H9 (cell line): ENCODE measurements at regions not wholly inside any gene's neighbourhood (a gene's known extent, or its start where the extent isn't known, plus 50 kb on each side); places are given as distances from the start of the nearest gene placed in this dataset.
A peak's percentile ranks its signal among the peaks of the same experiment; 100 is the strongest.
"Not testable (repeated sequence)": the region's sequence is repeated elsewhere in the genome, so short reads cannot be mapped to it uniquely, and the experiment has no call there.

Experiments used
- DNase-seq: peaks from one replicate; pipeline ENCODE4 v3.0.0-alpha.2; 2017
- H2AFZ ChIP-seq: one replicate; pipeline ENCODE4 v1.6.1; 2013; ENCODE audit warnings: mild to moderate bottlenecking, low read length, control low read depth, moderate library complexity
- H2AK5ac ChIP-seq: 2 replicates; pipeline ENCODE4 v1.6.1; 2013; ENCODE audit warnings: low read length, control low read depth, mixed read lengths; ENCODE audit not compliant: insufficient read length
- H2BK120ac ChIP-seq: one replicate; pipeline ENCODE4 v1.6.1; 2013; ENCODE audit warnings: low read depth, mild to moderate bottlenecking, low read length, control low read depth, inconsistent platforms; ENCODE audit not compliant: poor library complexity, severe bottlenecking
- H2BK12ac ChIP-seq: 2 replicates; pipeline ENCODE4 v1.6.1; 2013; ENCODE audit warnings: low read length, control low read depth, mixed read lengths, low read depth; ENCODE audit not compliant: insufficient read length
- H2BK15ac ChIP-seq: 2 replicates; pipeline ENCODE4 v1.6.1; 2013; ENCODE audit warnings: low read depth, low read length, control low read depth
- H2BK20ac ChIP-seq: one replicate; pipeline ENCODE4 v1.6.1; 2013; ENCODE audit warnings: low read depth, mild to moderate bottlenecking, low read length, control low read depth, inconsistent platforms; ENCODE audit not compliant: poor library complexity, severe bottlenecking
- H2BK5ac ChIP-seq: 2 replicates; pipeline ENCODE4 v1.6.1; 2013; ENCODE audit warnings: low read length, control low read depth, mixed read lengths; ENCODE audit not compliant: insufficient read length
- H3K14ac ChIP-seq: 2 replicates; pipeline ENCODE4 v1.6.1; 2013; ENCODE audit warnings: low read length, control low read depth; ENCODE audit not compliant: insufficient read depth
- H3K18ac ChIP-seq: 2 replicates; pipeline ENCODE4 v1.6.1; 2013; ENCODE audit warnings: low read depth, mild to moderate bottlenecking, mixed read lengths, low read length, control low read depth; ENCODE audit not compliant: insufficient read length
- H3K23ac ChIP-seq: 2 replicates; pipeline ENCODE4 v1.6.1; 2013; ENCODE audit warnings: low read length, control low read depth, mixed read lengths, low read depth; ENCODE audit not compliant: insufficient read length
- H3K23me2 ChIP-seq: 2 replicates; pipeline ENCODE4 v1.6.1; 2013; ENCODE audit warnings: low read depth, mild to moderate bottlenecking, mixed read lengths, low read length, control low read depth; ENCODE audit not compliant: insufficient read length, poor library complexity, severe bottlenecking
- H3K27ac ChIP-seq: 2 replicates; pipeline ENCODE4 v1.5.1; 2013; ENCODE audit warnings: low read length, control low read depth, mixed read lengths, low read depth; ENCODE audit not compliant: insufficient read length
- H3K27me3 ChIP-seq: 2 replicates; pipeline ENCODE4 v1.6.1; 2013; ENCODE audit warnings: low read length, control low read depth, inconsistent platforms; ENCODE audit not compliant: insufficient read depth
- H3K4ac ChIP-seq: 2 replicates; pipeline ENCODE4 v1.6.1; 2013; ENCODE audit warnings: low read depth, mild to moderate bottlenecking, control low read depth, inconsistent platforms, low read length, moderate library complexity
- H3K4me1 ChIP-seq: 2 replicates; pipeline ENCODE4 v1.6.1; 2013; ENCODE audit warnings: low read length, control low read depth, inconsistent platforms; ENCODE audit not compliant: insufficient read depth
- H3K4me2 ChIP-seq: 2 replicates; pipeline ENCODE4 v1.6.1; 2013; ENCODE audit warnings: low read length, control low read depth, mixed read lengths; ENCODE audit not compliant: insufficient read length, insufficient read depth
- H3K56ac ChIP-seq: 2 replicates; pipeline ENCODE4 v1.6.1; 2013; ENCODE audit warnings: low read depth, mild to moderate bottlenecking, mixed read lengths, low read length, control low read depth; ENCODE audit not compliant: insufficient read length
- H3K79me1 ChIP-seq: 2 replicates; pipeline ENCODE4 v1.6.1; 2013; ENCODE audit warnings: low read depth, mild to moderate bottlenecking, moderate library complexity, low read length, control low read depth, inconsistent platforms; ENCODE audit not compliant: insufficient read depth, poor library complexity, severe bottlenecking
- H3K79me2 ChIP-seq: 2 replicates; pipeline ENCODE4 v1.6.1; 2013; ENCODE audit warnings: low read length, control low read depth, inconsistent platforms; ENCODE audit not compliant: insufficient read depth
- H3K9ac ChIP-seq: 2 replicates; pipeline ENCODE4 v1.6.1; 2013; ENCODE audit warnings: low read length, control low read depth, mixed read lengths; ENCODE audit not compliant: insufficient read length; ENCODE audit errors: extremely low read depth
- H3K9me3 ChIP-seq: one replicate; pipeline ENCODE4 v1.6.1; 2013; ENCODE audit warnings: low read depth, low read length, inconsistent platforms; ENCODE audit not compliant: control insufficient read depth
- H3T11ph ChIP-seq: one replicate; pipeline ENCODE4 v1.6.1; 2013; ENCODE audit warnings: mild to moderate bottlenecking, low read length, control low read depth, inconsistent platforms
- H4K20me1 ChIP-seq: one replicate; pipeline ENCODE4 v1.6.1; 2013; ENCODE audit not compliant: control insufficient read depth, insufficient read length, insufficient read depth
- H4K5ac ChIP-seq: 2 replicates; pipeline ENCODE4 v1.6.1; 2013; ENCODE audit warnings: low read depth, mild to moderate bottlenecking, mixed read lengths, low read length, control low read depth; ENCODE audit not compliant: insufficient read length
- H4K8ac ChIP-seq: replicated peaks from 2 replicates; pipeline ENCODE4 v1.6.1; 2013; ENCODE audit warnings: low read length, control low read depth, mixed read lengths, low read depth; ENCODE audit not compliant: insufficient read length
- H4K91ac ChIP-seq: 2 replicates; pipeline ENCODE4 v1.6.1; 2013; ENCODE audit warnings: low read depth, mild to moderate bottlenecking, moderate library complexity, mixed read lengths, low read length, control low read depth; ENCODE audit not compliant: insufficient read length
- H3K27ac Mint-ChIP-seq, 3 experiments: 2 replicates in 2 of 3; 3 replicates in 1 of 3; pipeline ENCODE4 v1.8.0; 2020 to 2021; ENCODE audit warnings: mixed read lengths in 3 of 3, mild to moderate bottlenecking in 1 of 3, moderate library complexity in 1 of 3
- H3K27me3 Mint-ChIP-seq: 2 replicates; pipeline ENCODE4 v1.8.0; 2021; ENCODE audit warnings: low read depth, mild to moderate bottlenecking, moderate library complexity, mixed read lengths
- H3K36me3 Mint-ChIP-seq, 3 experiments: 2 replicates in 2 of 3; 3 replicates in 1 of 3; pipeline ENCODE4 v1.8.0; 2020 to 2021; ENCODE audit warnings: low read depth in 3 of 3, mixed read lengths in 3 of 3; ENCODE audit not compliant: insufficient read depth in 1 of 3
- H3K4me1 Mint-ChIP-seq, 2 experiments: 2 replicates each; pipeline ENCODE4 v1.8.0; 2020; ENCODE audit warnings: mixed read lengths in 2 of 2
- H3K4me3 Mint-ChIP-seq, 2 experiments: 2 replicates in 1 of 2; 3 replicates in 1 of 2; pipeline ENCODE4 v1.8.0; 2020 to 2021; ENCODE audit warnings: mild to moderate bottlenecking in 2 of 2, mixed read lengths in 2 of 2, moderate library complexity in 1 of 2
- H3K9me3 Mint-ChIP-seq, 2 experiments: 2 replicates in 1 of 2; 3 replicates in 1 of 2; pipeline ENCODE4 v1.8.0; 2020; ENCODE audit warnings: mild to moderate bottlenecking in 2 of 2, mixed read lengths in 2 of 2, moderate library complexity in 1 of 2
- WGBS: extraction: QIAGEN DNeasy Blood & Tissue Kit; methylation state at CpG from one replicate; pipeline ENCODE4 v1.1.7; 2013; ENCODE audit warnings: missing lambda C conversion rate, low lambda C conversion rate, mixed read lengths; ENCODE audit not compliant: insufficient read length; ENCODE audit errors: extremely low coverage; 5-methylcytosine and 5-hydroxymethylcytosine counted together
- TF ChIP-seq, protein P1 (sequence below): fragments of 200-600 bp; sonication (generic); conservative IDR thresholded peaks from 3 replicates; pipeline ENCODE4 v1.8.0; 2021; ENCODE audit warnings: antibody characterized with exemption, mild to moderate bottlenecking

GRCh38 chr11:69205743-69206612 lies 50.2 kb downstream of the SMIM38 start:
- no peak overlapping the region for H4K5ac ChIP-seq
- H3K4me1 Mint-ChIP-seq, result peaks cover 0 to under 1% of the 10 kb centered on the region in 2 experiments; a peak in 1 of 4 replicates
- WGBS, result no CpG with 5 or more reads among the region's 28 CpGs
- H3K4me3 Mint-ChIP-seq, result no peak overlapping the region
- H3K9ac ChIP-seq, result no peak overlapping the region
- peaks cover 4% of the 10 kb centered on the region for H3K27me3 Mint-ChIP-seq
- no peak overlapping the region for H2BK5ac ChIP-seq
- peak overlapping the region in 1 of 3 experiments; percentile 74; a peak in 2 of 7 replicates for H3K27ac Mint-ChIP-seq
- H3T11ph ChIP-seq, result no peak overlapping the region
- no peaks in the 10 kb centered on the region for H4K20me1 ChIP-seq
- H2BK120ac ChIP-seq, result no peak overlapping the region
- H4K91ac ChIP-seq, result no peak overlapping the region
- H3K56ac ChIP-seq, result no peak overlapping the region
- H3K23me2 ChIP-seq, result no peaks in the 10 kb centered on the region
- no peak overlapping the region for H2BK15ac ChIP-seq
- no peak for DNase-seq
- H3K4me1 ChIP-seq, result no peaks in the 10 kb centered on the region
- H3K23ac ChIP-seq, result no peak overlapping the region
- no peak overlapping the region for H2AFZ ChIP-seq
- no peaks in the 10 kb centered on the region for H3K27me3 ChIP-seq
- no peaks in the 10 kb centered on the region for H3K79me2 ChIP-seq
- TF ChIP-seq, protein P1, sequence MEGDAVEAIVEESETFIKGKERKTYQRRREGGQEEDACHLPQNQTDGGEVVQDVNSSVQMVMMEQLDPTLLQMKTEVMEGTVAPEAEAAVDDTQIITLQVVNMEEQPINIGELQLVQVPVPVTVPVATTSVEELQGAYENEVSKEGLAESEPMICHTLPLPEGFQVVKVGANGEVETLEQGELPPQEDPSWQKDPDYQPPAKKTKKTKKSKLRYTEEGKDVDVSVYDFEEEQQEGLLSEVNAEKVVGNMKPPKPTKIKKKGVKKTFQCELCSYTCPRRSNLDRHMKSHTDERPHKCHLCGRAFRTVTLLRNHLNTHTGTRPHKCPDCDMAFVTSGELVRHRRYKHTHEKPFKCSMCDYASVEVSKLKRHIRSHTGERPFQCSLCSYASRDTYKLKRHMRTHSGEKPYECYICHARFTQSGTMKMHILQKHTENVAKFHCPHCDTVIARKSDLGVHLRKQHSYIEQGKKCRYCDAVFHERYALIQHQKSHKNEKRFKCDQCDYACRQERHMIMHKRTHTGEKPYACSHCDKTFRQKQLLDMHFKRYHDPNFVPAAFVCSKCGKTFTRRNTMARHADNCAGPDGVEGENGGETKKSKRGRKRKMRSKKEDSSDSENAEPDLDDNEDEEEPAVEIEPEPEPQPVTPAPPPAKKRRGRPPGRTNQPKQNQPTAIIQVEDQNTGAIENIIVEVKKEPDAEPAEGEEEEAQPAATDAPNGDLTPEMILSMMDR, result no peak
- no peak overlapping the region for H2BK20ac ChIP-seq
- H3K4me2 ChIP-seq, result no peak overlapping the region
- no peaks in the 10 kb centered on the region for H3K79me1 ChIP-seq
- H3K18ac ChIP-seq, result no peak overlapping the region
- H3K9me3 ChIP-seq, result no peaks in the 10 kb centered on the region
- H3K14ac ChIP-seq, result no peak overlapping the region
- H4K8ac ChIP-seq, result no peak overlapping the region
- H2AK5ac ChIP-seq, result no peak overlapping the region
- H3K27ac ChIP-seq, result no peak overlapping the region
- no peak overlapping the region for H3K4ac ChIP-seq
- no peaks in the 10 kb centered on the region; a peak in 2 of 5 replicates for H3K9me3 Mint-ChIP-seq
- H3K36me3 Mint-ChIP-seq, result no peaks in the 10 kb centered on the region; a peak in 1 of 7 replicates
- no peak overlapping the region for H2BK12ac ChIP-seq

DNA sequence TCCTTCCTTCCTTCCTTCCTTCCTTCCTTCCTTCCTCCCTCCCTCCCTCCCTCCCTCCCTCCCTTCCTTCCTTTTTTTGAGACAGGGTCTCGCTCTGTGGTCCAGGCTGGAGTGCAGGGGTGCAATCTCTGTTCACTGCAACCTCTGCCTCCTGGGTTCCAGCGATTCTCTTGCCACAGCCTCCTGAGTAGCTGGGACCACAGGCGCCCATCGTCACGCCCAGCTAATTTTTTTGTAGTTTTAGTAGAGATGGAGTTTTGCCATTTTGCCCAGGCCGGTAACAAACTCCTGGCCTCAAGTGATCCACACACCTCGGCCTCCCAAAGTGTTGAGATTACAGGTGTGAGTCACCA lies 50.9 kb downstream of the SMIM38 start:
- H3K56ac ChIP-seq, H3K9me3 Mint-ChIP-seq, H3K27ac Mint-ChIP-seq, H2BK120ac ChIP-seq, H3K36me3 Mint-ChIP-seq, H3K27me3 ChIP-seq, H2AK5ac ChIP-seq, H3K4me3 Mint-ChIP-seq, H3K9ac ChIP-seq, H4K20me1 ChIP-seq, H3K79me1 ChIP-seq, H3K27ac ChIP-seq, H2BK12ac ChIP-seq, H2AFZ ChIP-seq, H2BK5ac ChIP-seq, H2BK20ac ChIP-seq, H2BK15ac ChIP-seq, H3K4me1 ChIP-seq, H4K5ac ChIP-seq, H3K23ac ChIP-seq, H3K79me2 ChIP-seq, H3K14ac ChIP-seq, H3T11ph ChIP-seq, H3K4ac ChIP-seq, H3K18ac ChIP-seq, H3K4me1 Mint-ChIP-seq, DNase-seq, H3K4me2 ChIP-seq, H4K91ac ChIP-seq, H4K8ac ChIP-seq, H3K9me3 ChIP-seq, H3K27me3 Mint-ChIP-seq, H3K23me2 ChIP-seq: not testable (repeated sequence)
- WGBS, result no CpG with 5 or more reads among the region's 7 CpGs
